ENCODE measurements at regions not wholly inside any gene's neighbourhood (a gene's known extent, or its start where the extent isn't known, plus 50 kb on each side); places are given as distances from the start of the nearest gene placed in this dataset.

DNA sequence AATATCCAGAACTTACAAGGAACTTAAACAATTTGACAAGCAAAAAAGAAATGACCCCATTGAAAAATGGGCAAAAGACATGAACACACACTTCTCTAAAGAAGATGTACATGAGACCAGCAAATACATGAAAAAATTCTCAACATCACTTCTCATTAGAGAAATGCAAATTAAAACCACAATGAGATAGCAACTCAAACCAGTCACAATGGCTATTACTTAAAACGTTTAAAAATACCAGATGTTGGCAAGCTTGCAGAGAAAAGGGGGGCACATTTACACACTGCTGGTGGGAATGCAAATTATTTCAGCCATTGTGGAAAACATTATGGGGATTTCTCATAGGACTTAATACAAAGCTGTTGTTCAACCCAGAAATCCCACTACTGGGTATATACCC, 1634.0 kb downstream of the NCAM2 start:
- TF ChIP-seq, protein P1, sequence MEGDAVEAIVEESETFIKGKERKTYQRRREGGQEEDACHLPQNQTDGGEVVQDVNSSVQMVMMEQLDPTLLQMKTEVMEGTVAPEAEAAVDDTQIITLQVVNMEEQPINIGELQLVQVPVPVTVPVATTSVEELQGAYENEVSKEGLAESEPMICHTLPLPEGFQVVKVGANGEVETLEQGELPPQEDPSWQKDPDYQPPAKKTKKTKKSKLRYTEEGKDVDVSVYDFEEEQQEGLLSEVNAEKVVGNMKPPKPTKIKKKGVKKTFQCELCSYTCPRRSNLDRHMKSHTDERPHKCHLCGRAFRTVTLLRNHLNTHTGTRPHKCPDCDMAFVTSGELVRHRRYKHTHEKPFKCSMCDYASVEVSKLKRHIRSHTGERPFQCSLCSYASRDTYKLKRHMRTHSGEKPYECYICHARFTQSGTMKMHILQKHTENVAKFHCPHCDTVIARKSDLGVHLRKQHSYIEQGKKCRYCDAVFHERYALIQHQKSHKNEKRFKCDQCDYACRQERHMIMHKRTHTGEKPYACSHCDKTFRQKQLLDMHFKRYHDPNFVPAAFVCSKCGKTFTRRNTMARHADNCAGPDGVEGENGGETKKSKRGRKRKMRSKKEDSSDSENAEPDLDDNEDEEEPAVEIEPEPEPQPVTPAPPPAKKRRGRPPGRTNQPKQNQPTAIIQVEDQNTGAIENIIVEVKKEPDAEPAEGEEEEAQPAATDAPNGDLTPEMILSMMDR (IDR thresholded peaks at IDR 0.05): no peak
- no peak for TF ChIP-seq ZFX (IDR thresholded peaks at IDR 0.05; ENCODE audit: borderline replicate concordance)
- no peak overlapping the region for H3K27ac ChIP-seq

DNA sequence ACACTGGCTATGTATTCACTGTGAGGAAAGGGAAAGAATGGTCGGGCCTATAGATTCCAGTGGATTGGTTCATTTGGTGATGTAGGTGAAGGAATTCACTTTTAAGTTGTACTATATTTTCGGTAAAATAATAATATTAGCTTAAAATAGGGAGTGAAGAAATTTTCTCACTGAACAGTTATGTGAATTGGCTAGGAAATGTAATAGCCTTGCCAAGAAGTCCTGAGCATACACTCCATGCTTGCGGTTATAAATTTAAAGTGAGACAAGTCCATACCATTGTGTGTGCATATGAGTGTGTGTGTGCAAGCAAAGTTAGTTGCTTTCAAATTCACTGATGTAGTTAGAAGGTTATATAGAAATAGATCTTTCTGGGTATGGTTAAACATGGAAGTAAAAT, 1651.0 kb downstream of the NCAM2 start:
- no peak overlapping the region for H3K27ac ChIP-seq
- TF ChIP-seq, protein P1 (IDR thresholded peaks at IDR 0.05): no peak
- no peak for TF ChIP-seq ZFX (IDR thresholded peaks at IDR 0.05; ENCODE audit: borderline replicate concordance)

DNA sequence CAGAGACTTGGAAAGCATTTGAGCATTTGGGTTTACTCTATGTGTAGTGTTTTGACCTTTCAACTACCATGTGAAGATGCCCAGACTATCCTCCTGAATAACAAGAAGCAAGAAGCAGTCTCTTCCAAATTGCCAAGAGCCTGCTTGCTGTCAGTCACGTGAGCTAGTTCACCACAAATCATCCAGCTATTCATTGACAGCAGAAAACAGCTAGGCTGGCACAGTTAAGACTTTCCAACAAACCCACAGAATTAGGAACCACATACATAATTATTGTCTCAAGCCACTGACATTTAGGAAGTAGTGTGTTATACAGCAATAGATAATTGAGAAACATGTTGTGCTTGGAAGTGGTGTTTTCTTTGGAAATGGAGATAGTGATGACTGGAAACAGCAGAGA, 1652.0 kb downstream of the NCAM2 start:
- no peak overlapping the region for H3K27ac ChIP-seq
- no peak for TF ChIP-seq ZFX (IDR thresholded peaks at IDR 0.05; ENCODE audit: borderline replicate concordance)
- TF ChIP-seq, protein P1 (IDR thresholded peaks at IDR 0.05): no peak

DNA sequence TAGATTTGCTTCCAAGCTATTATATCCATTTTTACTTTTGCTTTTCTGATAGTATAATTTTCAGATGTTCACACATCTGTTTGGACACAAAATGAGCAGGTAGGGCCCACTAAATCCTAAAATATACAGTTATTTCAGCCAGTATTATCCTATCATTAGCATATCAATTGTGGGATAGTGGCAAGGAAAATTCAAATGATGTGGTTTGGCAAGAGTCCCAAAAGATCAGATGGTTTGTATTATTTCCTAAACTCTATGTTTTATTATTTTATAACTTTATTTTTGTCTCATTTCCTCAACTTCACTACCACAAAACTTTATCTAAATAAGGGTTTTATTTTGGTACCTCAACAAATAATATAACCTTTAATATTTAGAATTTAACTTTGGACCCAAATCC, 1659.6 kb downstream of the NCAM2 start:
- TF ChIP-seq ZFX (IDR thresholded peaks at IDR 0.05; ENCODE audit: borderline replicate concordance): no peak
- TF ChIP-seq, protein P1 (IDR thresholded peaks at IDR 0.05): no peak
- no peak overlapping the region for H3K27ac ChIP-seq

DNA sequence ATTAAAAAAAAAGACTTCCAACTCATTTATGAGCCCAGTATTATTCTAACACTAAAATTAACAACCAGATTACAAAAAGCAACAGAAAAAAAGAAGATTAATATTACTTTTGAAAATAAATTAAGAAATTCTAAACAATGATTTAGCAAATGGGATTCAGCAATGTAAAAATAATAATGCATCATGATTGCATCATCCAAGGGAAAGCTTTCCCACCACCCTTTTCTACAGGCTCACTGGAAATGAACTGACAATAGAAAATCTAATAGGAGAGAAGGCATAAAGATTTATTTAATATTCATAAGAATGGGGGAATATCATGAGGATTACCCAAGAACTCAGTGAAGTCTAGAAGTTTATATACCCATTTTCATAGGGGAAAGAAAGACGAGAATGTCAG, 1671.9 kb downstream of the NCAM2 start:
- H3K27ac ChIP-seq: no peak overlapping the region
- TF ChIP-seq, protein P1 (IDR thresholded peaks at IDR 0.05): no peak
- TF ChIP-seq ZFX (IDR thresholded peaks at IDR 0.05; ENCODE audit: borderline replicate concordance): no peak

DNA sequence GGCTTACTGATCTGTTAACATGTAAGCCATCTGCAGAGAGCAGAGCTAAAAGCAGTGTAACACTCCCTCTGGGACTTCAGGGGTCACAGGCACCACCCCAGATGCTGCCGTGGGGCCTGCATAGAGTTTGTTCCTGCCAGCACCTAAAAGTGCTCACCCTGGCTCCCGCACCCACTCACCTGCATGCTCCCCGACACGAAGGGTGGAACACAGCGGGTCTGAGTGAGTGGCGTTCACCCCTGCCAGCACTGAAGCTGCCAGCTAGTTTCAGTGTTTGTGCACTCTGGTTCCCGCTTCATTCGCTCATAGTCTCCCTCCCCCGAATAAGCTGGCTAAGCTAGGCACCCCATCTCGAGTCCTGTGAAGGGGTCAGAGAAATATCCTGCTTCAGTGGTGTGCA, 1681.0 kb downstream of the NCAM2 start:
- no peak overlapping the region for H3K27ac ChIP-seq
- TF ChIP-seq ZFX (IDR thresholded peaks at IDR 0.05; ENCODE audit: borderline replicate concordance): no peak
- TF ChIP-seq, protein P1 (IDR thresholded peaks at IDR 0.05): no peak

DNA sequence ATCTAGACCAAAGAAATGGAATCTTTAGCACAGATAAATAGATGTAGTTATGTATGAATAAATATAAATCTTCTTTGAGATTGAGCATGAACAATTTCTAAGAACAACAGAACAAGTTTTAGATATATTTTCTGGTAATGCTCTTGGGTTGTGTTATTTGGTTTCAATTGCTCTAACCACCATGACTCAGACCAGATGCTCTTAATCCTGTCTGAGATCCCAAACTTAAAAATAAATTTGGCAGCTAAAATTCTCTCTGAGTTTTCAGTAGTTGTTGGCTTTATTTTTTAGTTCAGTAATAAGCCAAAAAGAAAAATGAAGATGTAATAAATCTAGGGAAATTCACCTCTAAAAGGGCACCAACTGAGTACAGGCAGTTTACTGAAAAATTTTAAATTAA, 1693.4 kb downstream of the NCAM2 start:
- no peak overlapping the region for H3K27ac ChIP-seq
- TF ChIP-seq ZFX (IDR thresholded peaks at IDR 0.05; ENCODE audit: borderline replicate concordance): no peak
- TF ChIP-seq, protein P1 (IDR thresholded peaks at IDR 0.05): no peak

Measured in 22Rv1 (cell line).